ENCODE measurements at regions not wholly inside any gene's neighbourhood (a gene's known extent, or its start where the extent isn't known, plus 50 kb on each side); places are given as distances from the start of the nearest gene placed in this dataset.

- TF ChIP-seq CTCF (conservative IDR thresholded peaks at IDR 0.05; ENCODE audit: low read depth, low read length): no peak
- no peak for TF ChIP-seq EZH2 (IDR thresholded peaks at IDR 0.05; ENCODE audit: borderline replicate concordance, low read depth, low read length, poor library complexity, severe bottlenecking)
Observed at GRCh38 chr1:148315071-148315811, 163.2 kb upstream of the NBPF11 start.
